NT2/D1 (cell line): ENCODE measurements at regions not wholly inside any gene's neighbourhood (a gene's known extent, or its start where the extent isn't known, plus 50 kb on each side); places are given as distances from the start of the nearest gene placed in this dataset.

ENCODE experiments used
- SUZ12 ChIP-seq: IDR thresholded peaks from 2 replicates; pipeline ENCODE4 v1.6.1; 2011; ENCODE audit not compliant: insufficient read length, insufficient read depth; ENCODE audit errors: extremely low read depth
- YY1 ChIP-seq: IDR thresholded peaks from 2 replicates; pipeline ENCODE4 v1.6.1; 2011; ENCODE audit not compliant: insufficient read length, insufficient read depth
- ZNF274 ChIP-seq: IDR thresholded peaks from 2 replicates; pipeline ENCODE4 v1.6.1; 2011; ENCODE audit warnings: mild to moderate bottlenecking, low read depth, low read length

DNA sequence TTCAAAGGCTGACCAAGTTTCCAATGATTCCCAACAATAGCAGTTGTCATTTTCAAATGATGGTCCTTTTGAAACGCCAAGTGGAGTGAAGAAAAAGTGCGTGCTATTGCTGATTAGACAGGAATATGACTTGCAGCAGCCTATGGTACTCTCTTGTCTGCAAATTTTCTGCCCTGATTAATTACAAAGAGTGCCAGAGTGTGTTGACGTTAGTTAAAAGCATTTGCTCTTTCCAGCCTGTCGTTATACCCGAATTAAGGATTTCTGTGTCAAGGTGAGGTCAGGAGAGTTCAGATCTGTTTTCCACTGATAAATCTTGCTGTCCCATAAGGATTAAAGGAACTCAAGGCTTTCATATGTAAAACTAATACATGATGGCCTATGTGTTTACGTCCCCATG lies 75.0 kb upstream of the ADAMTS18 start:
- TF ChIP-seq SUZ12 (no peak), ZNF274 (no peak), YY1 (no peak)
